Activated naive CD8-positive, alpha-beta T cell (primary cell): ENCODE measurements at regions not wholly inside any gene's neighbourhood (a gene's known extent, or its start where the extent isn't known, plus 50 kb on each side); places are given as distances from the start of the nearest gene placed in this dataset.
"Not testable (repeated sequence)": the region's sequence is repeated elsewhere in the genome, so short reads cannot be mapped to it uniquely, and the experiment has no call there.

Source experiments
- H3K27ac Mint-ChIP-seq: one replicate; pipeline ENCODE4 v1.8.0; 2021; ENCODE audit warnings: mixed read lengths
- H3K27me3 Mint-ChIP-seq: one replicate; pipeline ENCODE4 v1.8.0; 2021; ENCODE audit warnings: mixed read lengths
- H3K36me3 Mint-ChIP-seq: one replicate; pipeline ENCODE4 v1.8.0; 2021; ENCODE audit warnings: mixed read lengths
- H3K4me1 Mint-ChIP-seq: one replicate; pipeline ENCODE4 v1.8.0; 2021; ENCODE audit warnings: low read depth, mixed read lengths
- H3K4me3 Mint-ChIP-seq: one replicate; pipeline ENCODE4 v1.8.0; 2021; ENCODE audit warnings: mild to moderate bottlenecking, mixed read lengths
- H3K9me3 Mint-ChIP-seq: one replicate; pipeline ENCODE4 v1.8.0; 2021; ENCODE audit warnings: low read depth, mixed read lengths

DNA sequence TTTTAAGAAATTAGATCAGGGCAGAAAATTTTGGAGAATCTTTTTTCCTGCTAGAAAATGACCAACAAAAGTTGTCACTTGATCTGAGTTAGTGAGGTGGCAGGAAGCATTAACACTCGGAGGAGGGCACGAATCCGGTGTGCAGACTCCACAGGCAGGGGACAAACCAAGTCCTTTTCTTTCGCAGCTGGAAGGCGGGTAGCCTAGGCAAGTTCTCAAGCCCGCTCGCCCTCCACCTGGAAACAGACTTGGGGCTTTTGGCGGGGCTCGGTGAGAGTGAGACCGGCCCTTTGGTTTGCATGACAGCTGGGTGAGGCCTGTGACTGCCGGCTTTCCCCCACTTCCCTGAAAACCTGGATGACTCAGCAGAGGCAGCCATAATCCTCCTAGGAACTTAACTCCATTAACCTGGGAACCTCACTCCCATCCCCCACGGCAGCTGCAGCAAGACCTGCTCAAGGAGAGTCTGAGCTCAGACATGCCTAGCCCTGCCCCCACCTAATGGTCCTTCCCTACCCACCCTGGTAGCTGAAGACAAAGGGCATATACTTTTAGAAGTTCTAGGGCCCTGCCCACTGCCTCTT is 134.8 kb downstream of the MFSD1 start:
- no peaks in the 10 kb centered on the region for H3K27me3 Mint-ChIP-seq
- H3K27ac Mint-ChIP-seq = no peak overlapping the region
- H3K4me3 Mint-ChIP-seq = no peak overlapping the region
- H3K4me1 Mint-ChIP-seq = no peaks in the 10 kb centered on the region
- peaks cover 23% of the 10 kb centered on the region for H3K9me3 Mint-ChIP-seq
- no peaks in the 10 kb centered on the region for H3K36me3 Mint-ChIP-seq

DNA sequence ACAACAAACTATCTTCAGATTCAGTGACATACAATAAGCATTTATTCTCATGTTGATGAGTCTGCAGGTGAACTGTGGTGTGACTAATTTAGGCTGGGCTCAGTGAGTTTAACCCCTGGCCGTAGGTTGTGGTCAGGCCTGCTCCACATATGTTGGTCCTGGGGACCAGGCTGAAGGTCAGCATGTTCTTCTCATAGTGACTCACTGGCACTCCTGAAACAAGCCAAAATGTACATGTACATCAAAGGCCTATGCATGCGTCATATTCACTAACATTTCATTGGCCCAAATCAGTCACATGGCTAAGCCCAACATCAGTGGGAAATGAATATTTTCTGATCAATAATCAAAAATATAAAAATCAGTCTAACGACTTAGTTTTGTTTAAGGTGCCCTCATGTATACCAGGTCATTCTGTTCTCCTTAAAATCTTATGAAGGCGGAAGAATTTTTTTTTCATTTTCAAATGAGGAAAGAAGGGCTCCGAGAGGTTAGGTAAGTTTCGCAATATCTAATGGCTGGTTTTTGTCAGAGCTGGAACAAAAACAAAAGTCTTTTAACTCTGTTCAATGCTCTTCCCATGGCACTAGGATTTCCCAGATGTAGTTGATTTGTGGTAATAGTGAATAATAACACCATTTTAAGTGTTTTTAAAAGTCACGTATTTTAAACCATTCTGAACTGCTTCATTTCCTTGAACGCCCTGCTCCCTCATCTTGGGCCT is 148.5 kb downstream of the MFSD1 start:
- no peaks in the 10 kb centered on the region for H3K4me1 Mint-ChIP-seq
- H3K4me3 Mint-ChIP-seq = no peak overlapping the region
- H3K36me3 Mint-ChIP-seq = no peaks in the 10 kb centered on the region
- no peak overlapping the region for H3K27ac Mint-ChIP-seq
- H3K27me3 Mint-ChIP-seq = peaks cover 1% of the 10 kb centered on the region
- no peaks in the 10 kb centered on the region for H3K9me3 Mint-ChIP-seq

DNA sequence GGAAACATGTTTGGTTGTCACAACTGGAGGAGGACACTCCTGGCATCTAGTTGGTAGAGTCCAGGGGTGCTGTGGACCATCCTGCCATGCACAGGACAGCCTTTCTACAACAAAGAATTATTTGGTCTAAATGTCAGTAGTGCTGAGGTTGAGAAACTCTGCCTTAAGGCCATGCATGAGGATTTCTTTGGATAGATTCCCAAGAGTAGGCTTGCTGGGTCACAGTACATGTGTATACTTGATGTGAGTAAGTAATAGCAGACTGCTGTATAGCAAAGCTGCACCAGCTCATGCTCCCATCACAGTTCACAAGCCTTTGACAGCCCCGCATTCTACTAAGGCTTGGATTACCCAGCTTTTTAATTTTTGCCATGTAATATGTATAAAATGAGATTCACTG is 151.3 kb downstream of the MFSD1 start:
- no peaks in the 10 kb centered on the region for H3K9me3 Mint-ChIP-seq
- no peak overlapping the region for H3K27ac Mint-ChIP-seq
- H3K4me3 Mint-ChIP-seq = no peak overlapping the region
- H3K36me3 Mint-ChIP-seq = no peaks in the 10 kb centered on the region
- no peaks in the 10 kb centered on the region for H3K4me1 Mint-ChIP-seq
- H3K27me3 Mint-ChIP-seq = peaks cover 1% of the 10 kb centered on the region

GRCh38 chr3:158954420-158954819 is 152.6 kb downstream of the MFSD1 start:
- Mint-ChIP-seq H3K36me3 (no peaks in the 10 kb centered on the region), H3K4me3 (no peak overlapping the region), H3K27me3 (no peaks in the 10 kb centered on the region), H3K4me1 (no peaks in the 10 kb centered on the region), H3K27ac (no peak overlapping the region), H3K9me3 (no peaks in the 10 kb centered on the region)

DNA sequence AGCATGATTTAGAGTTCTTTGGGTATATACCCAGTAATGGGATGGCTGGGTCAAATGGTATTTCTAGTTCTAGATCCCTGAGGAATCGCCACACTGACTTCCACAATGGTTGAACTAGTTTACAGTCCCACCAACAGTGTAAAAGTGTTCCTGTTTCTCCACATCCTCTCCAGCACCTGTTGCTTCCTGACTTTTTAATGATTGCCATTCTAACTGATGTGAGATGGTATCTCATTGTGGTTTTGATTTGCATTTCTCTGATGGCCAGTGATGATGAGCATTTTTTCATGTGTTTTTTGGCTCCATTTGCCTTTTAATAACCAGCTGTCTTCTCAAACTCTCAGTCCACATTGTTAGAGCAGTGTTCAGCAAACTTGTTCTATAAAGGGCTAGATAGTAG is 155.9 kb downstream of the MFSD1 start:
- H3K4me3 Mint-ChIP-seq, H3K36me3 Mint-ChIP-seq, H3K27ac Mint-ChIP-seq, H3K9me3 Mint-ChIP-seq, H3K4me1 Mint-ChIP-seq, H3K27me3 Mint-ChIP-seq: not testable (repeated sequence)

- no peaks in the 10 kb centered on the region for H3K4me1 Mint-ChIP-seq
- no peak overlapping the region for H3K27ac Mint-ChIP-seq
- H3K9me3 Mint-ChIP-seq = no peaks in the 10 kb centered on the region
- no peaks in the 10 kb centered on the region for H3K36me3 Mint-ChIP-seq
- H3K4me3 Mint-ChIP-seq = no peak overlapping the region
- no peaks in the 10 kb centered on the region for H3K27me3 Mint-ChIP-seq
Measured at GRCh38 chr3:158958873-158959272, 157.0 kb downstream of the MFSD1 start.

GRCh38 chr3:158961471-158961870 is 159.6 kb downstream of the MFSD1 start:
- H3K9me3 Mint-ChIP-seq = no peaks in the 10 kb centered on the region
- H3K4me1 Mint-ChIP-seq = no peaks in the 10 kb centered on the region
- no peaks in the 10 kb centered on the region for H3K27me3 Mint-ChIP-seq
- H3K27ac Mint-ChIP-seq = no peak overlapping the region
- no peaks in the 10 kb centered on the region for H3K36me3 Mint-ChIP-seq
- no peak overlapping the region for H3K4me3 Mint-ChIP-seq

DNA sequence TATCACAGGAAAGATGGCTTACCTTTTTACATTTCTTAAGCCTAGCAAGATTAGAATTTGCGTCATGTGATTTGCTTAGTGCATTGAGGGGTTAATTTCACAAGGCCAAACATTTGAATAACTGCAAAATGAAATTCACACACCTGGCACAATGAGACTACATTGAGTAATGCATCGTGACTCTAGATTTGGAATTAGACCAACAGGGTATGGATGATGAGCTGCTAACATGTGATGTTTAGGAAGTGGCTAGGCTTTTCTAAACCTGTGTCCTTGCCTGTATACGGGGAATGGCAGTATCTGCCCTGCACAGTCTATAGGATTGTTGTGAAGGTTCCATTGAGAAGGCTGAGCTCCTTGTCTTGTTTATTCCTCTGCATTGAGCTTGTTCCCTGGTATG is 160.1 kb downstream of the MFSD1 start:
- H3K27ac Mint-ChIP-seq = no peak overlapping the region
- no peaks in the 10 kb centered on the region for H3K4me1 Mint-ChIP-seq
- H3K4me3 Mint-ChIP-seq = no peak overlapping the region
- H3K9me3 Mint-ChIP-seq = no peaks in the 10 kb centered on the region
- H3K27me3 Mint-ChIP-seq = no peaks in the 10 kb centered on the region
- H3K36me3 Mint-ChIP-seq = no peaks in the 10 kb centered on the region

GRCh38 chr3:158970006-158970405 is 168.2 kb downstream of the MFSD1 start:
- peaks cover 3% of the 10 kb centered on the region for H3K9me3 Mint-ChIP-seq
- H3K27me3 Mint-ChIP-seq = peaks cover 2% of the 10 kb centered on the region
- H3K4me3 Mint-ChIP-seq = no peak overlapping the region
- H3K4me1 Mint-ChIP-seq = no peaks in the 10 kb centered on the region
- H3K36me3 Mint-ChIP-seq = no peaks in the 10 kb centered on the region
- no peak overlapping the region for H3K27ac Mint-ChIP-seq

- Mint-ChIP-seq H3K9me3 (peaks cover 3% of the 10 kb centered on the region), H3K27ac (no peak overlapping the region), H3K27me3 (peaks cover 1% of the 10 kb centered on the region), H3K4me1 (no peaks in the 10 kb centered on the region), H3K4me3 (no peak overlapping the region), H3K36me3 (no peaks in the 10 kb centered on the region)
Measured at GRCh38 chr3:158974904-158975303, 173.1 kb downstream of the MFSD1 start.

DNA sequence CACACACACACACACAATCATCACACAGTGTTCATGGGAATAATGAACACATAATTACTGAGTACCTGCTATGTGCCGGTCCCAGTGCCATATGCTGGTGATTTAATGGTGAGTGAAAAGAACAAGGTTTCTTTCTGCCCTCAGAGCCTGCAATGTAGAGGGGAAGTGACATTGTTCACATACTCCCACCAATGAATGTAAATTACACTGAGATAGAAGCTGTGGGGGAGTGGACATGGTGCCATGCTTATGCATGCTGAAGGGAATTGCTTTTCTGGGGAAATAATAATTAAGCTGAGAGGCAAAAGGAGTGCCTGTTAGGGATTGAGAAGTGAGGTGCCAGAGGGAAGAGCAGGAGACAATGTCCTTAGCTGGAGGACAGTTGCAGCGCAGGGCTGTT is 175.1 kb downstream of the MFSD1 start:
- no peaks in the 10 kb centered on the region for H3K27me3 Mint-ChIP-seq
- no peaks in the 10 kb centered on the region for H3K4me1 Mint-ChIP-seq
- H3K4me3 Mint-ChIP-seq = no peak overlapping the region
- no peaks in the 10 kb centered on the region for H3K36me3 Mint-ChIP-seq
- no peak overlapping the region for H3K27ac Mint-ChIP-seq
- H3K9me3 Mint-ChIP-seq = peaks cover 8% of the 10 kb centered on the region

- peaks cover 9% of the 10 kb centered on the region for H3K9me3 Mint-ChIP-seq
- H3K4me1 Mint-ChIP-seq = no peaks in the 10 kb centered on the region
- no peaks in the 10 kb centered on the region for H3K36me3 Mint-ChIP-seq
- H3K4me3 Mint-ChIP-seq = no peak overlapping the region
- no peak overlapping the region for H3K27ac Mint-ChIP-seq
- H3K27me3 Mint-ChIP-seq = no peaks in the 10 kb centered on the region
Measured at GRCh38 chr3:158977497-158977896, 175.6 kb downstream of the MFSD1 start.

GRCh38 chr3:158983216-158984099 is 181.6 kb downstream of the MFSD1 start:
- H3K9me3 Mint-ChIP-seq = peaks cover 6% of the 10 kb centered on the region

DNA sequence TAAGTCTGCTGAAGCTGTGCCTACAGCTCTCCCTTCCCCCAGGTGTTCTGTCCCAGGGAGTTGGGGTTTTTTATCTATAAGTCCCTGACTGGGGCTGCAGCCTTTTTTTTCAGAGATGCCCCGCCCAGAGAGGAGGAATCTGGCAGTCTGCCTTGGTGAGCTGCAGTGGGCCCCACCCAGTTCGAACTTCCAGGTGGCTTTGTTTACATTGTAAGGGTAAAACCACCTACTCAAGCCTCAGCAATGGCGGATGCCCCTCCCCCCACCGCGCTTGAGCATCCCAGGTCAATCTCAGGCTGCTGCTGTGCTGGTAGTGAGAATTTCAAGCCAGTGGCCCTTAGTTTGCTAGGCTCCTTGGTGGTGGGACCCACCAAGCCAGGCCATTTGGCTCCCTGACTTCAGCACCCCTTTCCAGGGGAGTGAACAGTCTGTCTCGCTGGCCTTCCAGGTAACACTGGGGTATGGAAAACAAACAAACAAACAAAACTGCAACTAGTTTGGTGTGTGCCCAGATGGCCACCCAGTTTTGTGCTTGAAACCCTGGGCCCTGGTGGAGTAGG is 189.4 kb downstream of the MFSD1 start:
- H3K9me3 Mint-ChIP-seq = no peaks in the 10 kb centered on the region
- peaks cover 2% of the 10 kb centered on the region for H3K27me3 Mint-ChIP-seq
- no peaks in the 10 kb centered on the region for H3K36me3 Mint-ChIP-seq

More at GRCh38 chr3:158983216-158984099, 181.6 kb downstream of the MFSD1 start:
- Mint-ChIP-seq H3K4me1 (no peaks in the 10 kb centered on the region), H3K4me3 (no peak overlapping the region), H3K27me3 (no peaks in the 10 kb centered on the region), H3K27ac (no peak overlapping the region), H3K36me3 (no peaks in the 10 kb centered on the region)

DNA sequence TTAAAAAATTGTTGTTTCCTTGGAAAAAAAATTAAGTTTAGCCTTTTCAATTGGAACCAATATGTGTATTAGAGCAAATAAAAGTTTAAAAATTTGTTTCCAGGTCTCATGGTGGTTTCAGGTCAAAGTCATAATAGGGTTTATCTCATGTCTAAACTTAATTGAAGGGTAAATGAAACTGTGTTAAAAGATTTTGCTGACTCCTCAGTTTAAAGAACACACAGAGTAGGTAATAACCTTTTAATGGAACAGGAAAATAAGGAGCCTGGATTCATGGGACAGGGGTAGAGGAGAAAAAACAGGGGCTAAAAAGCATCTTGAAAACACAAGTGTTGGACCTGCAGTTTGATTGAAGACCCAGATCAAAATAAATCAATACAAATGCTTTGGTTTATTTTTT is 190.6 kb downstream of the MFSD1 start:
- Mint-ChIP-seq H3K36me3 (no peaks in the 10 kb centered on the region), H3K4me1 (no peaks in the 10 kb centered on the region), H3K4me3 (no peak overlapping the region), H3K27ac (no peak overlapping the region), H3K27me3 (peaks cover 2% of the 10 kb centered on the region), H3K9me3 (no peaks in the 10 kb centered on the region)

More for the DNA sequence above, 189.4 kb downstream of the MFSD1 start:
- no peaks in the 10 kb centered on the region for H3K4me1 Mint-ChIP-seq
- H3K4me3 Mint-ChIP-seq = no peak overlapping the region
- no peak overlapping the region for H3K27ac Mint-ChIP-seq
